K562 (cell line): ENCODE measurements at regions not wholly inside any gene's neighbourhood (a gene's known extent, or its start where the extent isn't known, plus 50 kb on each side); places are given as distances from the start of the nearest gene placed in this dataset.

ENCODE experiments used
- ATAC-seq: fragments of 200-7000 bp; cut with Tn5 transposase; 3 replicates; pipeline ENCODE4 v1.9.1; 2020; ENCODE audit warnings: moderate library complexity
- BruUV-seq: library from RNA; stranded (reverse); fragments of 400-500 nt; replicated peaks from 2 replicates; lab custom pipeline; 2021; lab: Mats Ljungman, UMichigan
- CTCF ChIA-PET: fragments of 300-600 bp; formaldehyde crosslinking; extraction: SDS; loops from one replicate; lab custom pipeline; 2021; ENCODE audit warnings: low intra/inter-chr PET ratio; lab: Yijun Ruan, JAX
- POLR2A ChIA-PET: fragments of 300-600, 350-650 bp; sonication (Branson Sonifier 250); formaldehyde crosslinking; extraction: SDS; loops from one replicate; lab custom pipeline; 2021; ENCODE audit warnings: antibody characterized with exemption, inconsistent platforms; lab: Yijun Ruan, JAX
- DNase-seq, 4 experiments: peaks; one replicate each; pipeline versions ENCODE4 v3.0.0 to v3.0.0-alpha.2; 2011 to 2018; ENCODE audit warnings: low spot score in 3 of 4, mixed read lengths in 3 of 4; ENCODE audit errors: extremely low read depth in 1 of 4
- FAIRE-seq: peaks from 2 replicates; lab custom pipeline; 2011; peaks lifted over from hg19 to GRCh38; lab: Jason Lieb, UNC
- H2AFZ ChIP-seq: 2 replicates; pipeline ENCODE4 v1.6.0; 2011; ENCODE audit warnings: low read depth, low read length, control low read depth, inconsistent platforms
- H3K27ac ChIP-seq: fragments of 200-600 bp; 3 replicates; pipeline ENCODE4 v1.8.0; 2011; ENCODE audit warnings: low read depth, mild to moderate bottlenecking, control low read depth, inconsistent platforms, low read length, moderate library complexity, mixed read lengths; ENCODE audit errors: extremely low read depth
- H3K27me3 ChIP-seq, 2 experiments: fragments of 300-600 bp in 1 of 2; 2 replicates in 1 of 2; 3 replicates in 1 of 2; pipeline versions ENCODE4 v1.6.0 to v1.8.0; 2011; ENCODE audit warnings: inconsistent platforms in 2 of 2, low read length in 2 of 2, mild to moderate bottlenecking in 1 of 2, mixed read lengths in 1 of 2, moderate library complexity in 1 of 2; ENCODE audit not compliant: control insufficient read depth in 2 of 2, insufficient read depth in 2 of 2
- H3K36me3 ChIP-seq: fragments of 300-600 bp; 3 replicates; pipeline ENCODE4 v1.8.0; 2011; ENCODE audit warnings: mild to moderate bottlenecking, low read length, inconsistent platforms; ENCODE audit not compliant: control insufficient read depth, insufficient read depth
- H3K4me1 ChIP-seq, 2 experiments: fragments of 200-600 bp in 1 of 2; replicated peaks in 1 of 2; 2 replicates in 1 of 2; 3 replicates in 1 of 2; pipeline versions ENCODE4 v1.5.1 to v1.8.0; 2011; ENCODE audit warnings: inconsistent platforms in 2 of 2, low read length in 2 of 2, mild to moderate bottlenecking in 1 of 2, mixed read lengths in 1 of 2, moderate library complexity in 1 of 2; ENCODE audit not compliant: control insufficient read depth in 2 of 2, insufficient read depth in 2 of 2
- H3K4me2 ChIP-seq: 2 replicates; pipeline ENCODE4 v1.6.1; 2011; ENCODE audit warnings: low read length, control low read depth, inconsistent platforms, mixed read lengths; ENCODE audit not compliant: insufficient read depth
- H3K4me3 ChIP-seq: fragments of 200-600 bp; sonication (generic), shearing (Covaris generic); 2 replicates; pipeline ENCODE4 v1.5.1; 2016; ENCODE audit warnings: control low read depth, inconsistent platforms
- H3K79me2 ChIP-seq: fragments of 200-600 bp; 3 replicates; pipeline ENCODE4 v1.8.0; 2011; ENCODE audit warnings: low read length, inconsistent platforms; ENCODE audit not compliant: control insufficient read depth, insufficient read depth
- H3K9ac ChIP-seq, 2 experiments: 2 replicates each; pipeline versions ENCODE4 v1.6.0 to v1.6.1; 2011; ENCODE audit warnings: low read depth in 2 of 2, low read length in 2 of 2, control low read depth in 1 of 2, inconsistent platforms in 1 of 2, mild to moderate bottlenecking in 1 of 2, mixed read lengths in 1 of 2; ENCODE audit not compliant: insufficient read depth in 1 of 2
- H3K9me1 ChIP-seq: one replicate; pipeline ENCODE4 v1.6.0; 2011; ENCODE audit warnings: inconsistent platforms, mild to moderate bottlenecking, low read length, moderate library complexity; ENCODE audit not compliant: control insufficient read depth, insufficient read depth
- H3K9me3 ChIP-seq: replicated peaks from 2 replicates; pipeline ENCODE4 v1.5.1; 2011; ENCODE audit warnings: low read depth, low read length, inconsistent platforms; ENCODE audit not compliant: control insufficient read depth, insufficient read depth
- H4K20me1 ChIP-seq: replicated peaks from 2 replicates; pipeline ENCODE4 v1.6.1; 2011; ENCODE audit warnings: low read length, inconsistent platforms, mixed read lengths; ENCODE audit not compliant: control insufficient read depth, insufficient read depth
- CTBP1 ChIP-seq: fragments of 450-650 bp; IDR thresholded peaks from 2 replicates; pipeline ENCODE4 v1.6.1; 2016; ENCODE audit warnings: borderline replicate concordance
- KHSRP ChIP-seq: fragments of 450-650 bp; IDR thresholded peaks from 2 replicates; pipeline ENCODE4 v1.6.1; 2017
- NR0B1 ChIP-seq: fragments of 450-650 bp; IDR thresholded peaks from one replicate; pipeline ENCODE4 v1.6.1; 2018; ENCODE audit warnings: mild to moderate bottlenecking, moderate library complexity; ENCODE audit not compliant: partially characterized antibody
- NUFIP1 ChIP-seq: fragments of 450-650 bp; IDR thresholded peaks from 2 replicates; pipeline ENCODE4 v1.6.1; 2018; ENCODE audit not compliant: partially characterized antibody
- RBBP5 ChIP-seq: fragments of 200-600 bp; sonication (generic); IDR thresholded peaks from 2 replicates; pipeline ENCODE4 v1.6.1; 2012; ENCODE audit warnings: borderline replicate concordance, mild to moderate bottlenecking, low read length, control low read depth, inconsistent platforms; ENCODE audit not compliant: insufficient read depth, poor library complexity, severe bottlenecking
- RBM34 ChIP-seq: fragments of 200-400 bp; formaldehyde crosslinking; IDR thresholded peaks from 2 replicates; pipeline ENCODE4 v1.6.1; 2018; ENCODE audit warnings: low read length, borderline replicate concordance; ENCODE audit not compliant: insufficient read depth
- RFX1 ChIP-seq: fragments of 450-650 bp; IDR thresholded peaks from 2 replicates; pipeline ENCODE4 v1.6.1; 2016; ENCODE audit warnings: mild to moderate bottlenecking, moderate library complexity
- SMARCE1 ChIP-seq: fragments of 450-650 bp; IDR thresholded peaks from 2 replicates; pipeline ENCODE4 v1.7.1; 2016; ENCODE audit warnings: mild to moderate bottlenecking
- ZNF175 ChIP-seq: fragments of 200-800 bp; sonication (Bioruptor generic); IDR thresholded peaks from 2 replicates; pipeline ENCODE4 v1.6.1; 2016; ENCODE audit warnings: low read depth, mild to moderate bottlenecking, missing genetic modification characterization, missing compliant biosample characterization
- ZNF644 ChIP-seq: fragments of 200-800 bp; sonication (Bioruptor generic); IDR thresholded peaks from 2 replicates; pipeline ENCODE4 v1.6.1; 2016; ENCODE audit warnings: low read depth, missing genetic modification characterization, missing compliant biosample characterization
- WGBS: fragments of 100-300 bp; shearing (Covaris generic); methylation state at CpG from one replicate; pipeline ENCODE4 v1.1.6; 2016; ENCODE audit warnings: low coverage, mixed read lengths; ENCODE audit not compliant: insufficient coverage; ENCODE audit errors: missing lambda C conversion rate; 5-methylcytosine and 5-hydroxymethylcytosine counted together
- in situ Hi-C: fragments of 300-500 bp; cut with MboI; formaldehyde crosslinking; loops from 4 replicates; pipeline ENCODE4 v1.15.0; 2018; ENCODE audit warnings: inconsistent platforms, mixed read lengths
- intact Hi-C: fragments of 100-400 bp; cut with micrococcal nuclease; formaldehyde crosslinking; loops from 2 replicates; pipeline ENCODE4 v1.14.2; 2022
- TF ChIP-seq, protein P1 (sequence below): fragments of 450-650 bp; conservative IDR thresholded peaks from 2 replicates; pipeline ENCODE4 v1.6.1; 2016; ENCODE audit warnings: missing genetic modification characterization, low read depth, mild to moderate bottlenecking, control low read depth, missing compliant biosample characterization

DNA sequence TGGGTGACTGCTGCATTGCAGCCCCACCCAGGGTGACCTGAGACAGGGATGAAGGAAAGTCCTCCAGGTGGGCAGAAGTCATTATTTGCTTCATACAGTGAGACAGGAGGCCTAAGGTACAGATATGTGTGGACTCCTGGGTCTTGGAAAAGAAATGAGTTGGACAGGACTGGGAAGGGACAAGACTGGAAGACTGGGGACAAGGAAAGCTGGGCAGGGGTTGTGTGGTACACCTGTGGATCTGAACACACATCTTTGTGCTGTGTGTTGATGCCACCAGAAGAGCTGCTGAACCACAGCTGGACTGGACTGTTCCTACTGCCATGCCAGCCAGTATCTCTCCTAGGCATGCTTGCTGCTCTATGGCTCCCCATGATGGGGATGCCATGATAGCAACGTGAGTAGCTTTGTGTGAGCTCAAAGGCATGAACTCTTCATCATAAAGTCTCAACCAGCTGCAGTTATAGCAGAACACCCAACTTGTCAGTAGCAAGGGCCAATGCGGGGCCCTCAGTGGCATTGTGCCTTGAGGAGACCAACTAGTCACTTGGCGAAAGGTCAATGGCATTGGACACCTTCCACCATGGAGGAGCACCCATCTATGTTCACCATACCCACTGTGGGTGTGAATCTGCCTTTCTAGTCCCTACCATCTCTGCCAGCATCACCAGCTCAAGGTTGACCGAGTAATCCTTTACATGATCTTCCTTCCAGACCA lies 76.0 kb upstream of the GRB10 start:
- DNase-seq (no peak), FAIRE-seq (no peak), ATAC-seq (no peak)
- BruUV-seq, result no TSS peak
- TF ChIP-seq RFX1, result no peak
- Histone ChIP-seq H3K4me3 (no peak overlapping the region), H4K20me1 (no peaks in the 10 kb centered on the region; the same call in 1 of the 2 replicates), H3K9me1 (no peaks in the 10 kb centered on the region), H3K9me3 (no peaks in the 10 kb centered on the region), H3K4me1 (no peaks in the 10 kb centered on the region), H3K27me3 (peaks cover 6 to 35% of the 10 kb centered on the region in 2 experiments), H3K36me3 (no peaks in the 10 kb centered on the region), H3K79me2 (no peaks in the 10 kb centered on the region), H3K27ac (no peak overlapping the region), H2AFZ (no peak overlapping the region), H3K4me2 (no peak overlapping the region), H3K9ac (no peak overlapping the region)
- ChIA-PET CTCF (no interaction called here), POLR2A (no interaction called here)
- WGBS, result 0% methylated on average over 4 of the region's 4 CpGs
- in situ Hi-C loops (no loop called here), intact Hi-C loops (no loop called here)

- in situ Hi-C loops (no loop called here), intact Hi-C loops (no loop called here)
- BruUV-seq, result no TSS peak
- Histone ChIP-seq H3K9ac (no peak overlapping the region), H3K27ac (no peak overlapping the region), H3K27me3 (peaks cover 6 to 35% of the 10 kb centered on the region in 2 experiments), H3K4me3 (no peak overlapping the region), H3K4me1 (no peaks in the 10 kb centered on the region), H3K9me3 (no peaks in the 10 kb centered on the region), H2AFZ (no peak overlapping the region), H3K36me3 (no peaks in the 10 kb centered on the region), H3K79me2 (no peaks in the 10 kb centered on the region), H3K4me2 (no peak overlapping the region), H3K9me1 (no peaks in the 10 kb centered on the region), H4K20me1 (no peaks in the 10 kb centered on the region; the same call in 1 of the 2 replicates)
- ChIA-PET POLR2A (no interaction called here), CTCF (no interaction called here)
- ATAC-seq (no peak), DNase-seq (no peak), FAIRE-seq (no peak)
- 0% methylated on average over 6 of the region's 6 CpGs for WGBS
- no peak for TF ChIP-seq RBBP5
- no peak for TF ChIP-seq NR0B1
- TF ChIP-seq RBM34, result no peak
- TF ChIP-seq SMARCE1, result no peak
- no peak for TF ChIP-seq KHSRP
- TF ChIP-seq ZNF175 (CRISPR knock-in tag), result no peak
- TF ChIP-seq, protein P1, sequence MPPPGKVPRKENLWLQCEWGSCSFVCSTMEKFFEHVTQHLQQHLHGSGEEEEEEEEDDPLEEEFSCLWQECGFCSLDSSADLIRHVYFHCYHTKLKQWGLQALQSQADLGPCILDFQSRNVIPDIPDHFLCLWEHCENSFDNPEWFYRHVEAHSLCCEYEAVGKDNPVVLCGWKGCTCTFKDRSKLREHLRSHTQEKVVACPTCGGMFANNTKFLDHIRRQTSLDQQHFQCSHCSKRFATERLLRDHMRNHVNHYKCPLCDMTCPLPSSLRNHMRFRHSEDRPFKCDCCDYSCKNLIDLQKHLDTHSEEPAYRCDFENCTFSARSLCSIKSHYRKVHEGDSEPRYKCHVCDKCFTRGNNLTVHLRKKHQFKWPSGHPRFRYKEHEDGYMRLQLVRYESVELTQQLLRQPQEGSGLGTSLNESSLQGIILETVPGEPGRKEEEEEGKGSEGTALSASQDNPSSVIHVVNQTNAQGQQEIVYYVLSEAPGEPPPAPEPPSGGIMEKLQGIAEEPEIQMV (tag), result no peak
- no peak for TF ChIP-seq ZNF644 (tag)
- no peak for TF ChIP-seq CTBP1
- no peak for TF ChIP-seq NUFIP1
These were observed 75.3 kb upstream of the GRB10 start for GRCh38 chr7:50857804-50858489.
